Right lobe of liver (tissue), 4 donors: ENCODE measurements at regions not wholly inside any gene's neighbourhood (a gene's known extent, or its start where the extent isn't known, plus 50 kb on each side); places are given as distances from the start of the nearest gene placed in this dataset.

Experiments used
- POLR2A ChIP-seq: fragments of 450-650 bp; IDR thresholded peaks from one replicate; pipeline ENCODE4 v1.6.1; 2017; ENCODE audit warnings: antibody characterized with exemption, mild to moderate bottlenecking
- TF ChIP-seq, protein P1 (sequence below), 4 donors: fragments of 200-600 bp in 3 of 4; fragments of 450-650 bp in 1 of 4; IDR thresholded peaks; one replicate each; pipeline versions ENCODE4 v1.5.1 to v1.8.0; 2016 to 2022; ENCODE audit warnings: antibody characterized with exemption in 4 of 4, mild to moderate bottlenecking in 2 of 4
- donor health status: DM: no; HTN: no; CAD: no.
- donor health status: DM: no; HTN: no; CAD: no.
- donor health status: DM: no; HTN: yes; CAD: no.

GRCh38 chr17:34010534-34010933 is 244.6 kb upstream of the CCL2 start:
- TF ChIP-seq, protein P1, sequence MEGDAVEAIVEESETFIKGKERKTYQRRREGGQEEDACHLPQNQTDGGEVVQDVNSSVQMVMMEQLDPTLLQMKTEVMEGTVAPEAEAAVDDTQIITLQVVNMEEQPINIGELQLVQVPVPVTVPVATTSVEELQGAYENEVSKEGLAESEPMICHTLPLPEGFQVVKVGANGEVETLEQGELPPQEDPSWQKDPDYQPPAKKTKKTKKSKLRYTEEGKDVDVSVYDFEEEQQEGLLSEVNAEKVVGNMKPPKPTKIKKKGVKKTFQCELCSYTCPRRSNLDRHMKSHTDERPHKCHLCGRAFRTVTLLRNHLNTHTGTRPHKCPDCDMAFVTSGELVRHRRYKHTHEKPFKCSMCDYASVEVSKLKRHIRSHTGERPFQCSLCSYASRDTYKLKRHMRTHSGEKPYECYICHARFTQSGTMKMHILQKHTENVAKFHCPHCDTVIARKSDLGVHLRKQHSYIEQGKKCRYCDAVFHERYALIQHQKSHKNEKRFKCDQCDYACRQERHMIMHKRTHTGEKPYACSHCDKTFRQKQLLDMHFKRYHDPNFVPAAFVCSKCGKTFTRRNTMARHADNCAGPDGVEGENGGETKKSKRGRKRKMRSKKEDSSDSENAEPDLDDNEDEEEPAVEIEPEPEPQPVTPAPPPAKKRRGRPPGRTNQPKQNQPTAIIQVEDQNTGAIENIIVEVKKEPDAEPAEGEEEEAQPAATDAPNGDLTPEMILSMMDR (IDR thresholded peaks at IDR 0.05): no peak
- no peak for TF ChIP-seq POLR2A
